ENCODE measurements at regions not wholly inside any gene's neighbourhood (a gene's known extent, or its start where the extent isn't known, plus 50 kb on each side); places are given as distances from the start of the nearest gene placed in this dataset.

DNA sequence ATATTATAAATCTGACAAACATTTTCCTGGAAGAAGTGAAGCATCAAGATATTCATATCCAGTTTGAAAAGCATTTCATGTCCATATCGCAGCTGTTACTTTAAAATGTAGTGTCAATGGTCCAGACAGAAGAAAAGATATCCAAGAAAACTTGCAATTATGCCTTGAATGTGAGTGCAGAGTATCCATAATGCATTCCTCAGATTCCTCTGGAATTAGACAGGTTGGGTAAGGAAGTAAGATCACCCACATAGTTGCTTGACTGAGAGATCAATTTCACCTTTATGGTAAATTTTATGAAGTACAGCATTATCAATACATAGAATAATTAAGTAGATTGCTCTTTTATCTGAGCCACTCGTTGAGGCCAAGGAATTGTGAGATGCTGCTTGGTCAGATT is 327.0 kb upstream of the SLITRK5 start:
- Histone ChIP-seq H3K9me3 (ENCODE audit: control insufficient read depth in 2 of 3, insufficient read depth in 1 of 3, low read length in 3 of 3) (no peaks in the 10 kb centered on the region), H3K4me1 (ENCODE audit: control insufficient read depth in 2 of 3, insufficient read depth in 2 of 3, low read depth in 1 of 3, low read length in 3 of 3) (no peaks in the 10 kb centered on the region), H3K27me3 (ENCODE audit: control insufficient read depth, insufficient read depth, low read length) (no peaks in the 10 kb centered on the region), H3K9ac (ENCODE audit: low read length in 3 of 3) (no peak overlapping the region), H3K4me3 (ENCODE audit: low read length in 3 of 3) (no peak overlapping the region), H3K36me3 (ENCODE audit: control insufficient read depth in 2 of 3, insufficient read depth in 3 of 3, low read length in 3 of 3) (no peaks in the 10 kb centered on the region), H3K27ac (ENCODE audit: low read depth in 2 of 2, low read length in 2 of 2) (no peak overlapping the region)
- TF ChIP-seq, protein P1, sequence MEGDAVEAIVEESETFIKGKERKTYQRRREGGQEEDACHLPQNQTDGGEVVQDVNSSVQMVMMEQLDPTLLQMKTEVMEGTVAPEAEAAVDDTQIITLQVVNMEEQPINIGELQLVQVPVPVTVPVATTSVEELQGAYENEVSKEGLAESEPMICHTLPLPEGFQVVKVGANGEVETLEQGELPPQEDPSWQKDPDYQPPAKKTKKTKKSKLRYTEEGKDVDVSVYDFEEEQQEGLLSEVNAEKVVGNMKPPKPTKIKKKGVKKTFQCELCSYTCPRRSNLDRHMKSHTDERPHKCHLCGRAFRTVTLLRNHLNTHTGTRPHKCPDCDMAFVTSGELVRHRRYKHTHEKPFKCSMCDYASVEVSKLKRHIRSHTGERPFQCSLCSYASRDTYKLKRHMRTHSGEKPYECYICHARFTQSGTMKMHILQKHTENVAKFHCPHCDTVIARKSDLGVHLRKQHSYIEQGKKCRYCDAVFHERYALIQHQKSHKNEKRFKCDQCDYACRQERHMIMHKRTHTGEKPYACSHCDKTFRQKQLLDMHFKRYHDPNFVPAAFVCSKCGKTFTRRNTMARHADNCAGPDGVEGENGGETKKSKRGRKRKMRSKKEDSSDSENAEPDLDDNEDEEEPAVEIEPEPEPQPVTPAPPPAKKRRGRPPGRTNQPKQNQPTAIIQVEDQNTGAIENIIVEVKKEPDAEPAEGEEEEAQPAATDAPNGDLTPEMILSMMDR (IDR thresholded peaks at IDR 0.05; ENCODE audit: borderline replicate concordance, extremely low read depth, insufficient read depth): no peak
- intact Hi-C loops (cut with DNase I): no loop called here
- no peak for DNase-seq
- FAIRE-seq: no peak

DNA sequence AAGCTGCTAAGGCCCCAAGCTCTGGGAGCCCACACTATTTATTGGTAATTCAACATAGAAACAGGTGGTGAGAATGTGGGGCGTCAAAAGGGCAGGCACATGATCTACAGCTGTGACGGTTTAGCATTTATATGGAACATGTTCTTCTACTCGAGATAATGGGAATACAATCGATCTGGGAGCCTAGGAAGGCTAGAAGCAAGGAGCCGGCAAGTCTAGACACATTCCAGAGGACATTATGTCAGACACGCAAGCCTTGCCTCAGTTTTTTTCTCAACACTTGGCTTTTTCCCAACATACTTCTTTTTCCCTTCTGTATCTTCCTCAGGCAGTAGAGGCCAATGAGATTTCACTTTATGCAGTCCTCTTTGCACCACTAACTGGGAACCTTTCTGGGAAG is 315.7 kb upstream of the SLITRK5 start:
- Histone ChIP-seq H3K27ac (ENCODE audit: low read depth in 2 of 2, low read length in 2 of 2) (no peak overlapping the region), H3K9ac (ENCODE audit: low read length in 3 of 3) (no peak overlapping the region), H3K36me3 (ENCODE audit: control insufficient read depth in 2 of 3, insufficient read depth in 3 of 3, low read length in 3 of 3) (no peaks in the 10 kb centered on the region), H3K4me1 (ENCODE audit: control insufficient read depth in 2 of 3, insufficient read depth in 2 of 3, low read depth in 1 of 3, low read length in 3 of 3) (no peaks in the 10 kb centered on the region), H3K27me3 (ENCODE audit: control insufficient read depth, insufficient read depth, low read length) (no peaks in the 10 kb centered on the region), H3K9me3 (ENCODE audit: control insufficient read depth in 2 of 3, insufficient read depth in 1 of 3, low read length in 3 of 3) (no peaks in the 10 kb centered on the region), H3K4me3 (ENCODE audit: low read length in 3 of 3) (no peak overlapping the region)
- TF ChIP-seq, protein P1 (IDR thresholded peaks at IDR 0.05; ENCODE audit: borderline replicate concordance, extremely low read depth, insufficient read depth): no peak
- FAIRE-seq (no peak), DNase-seq (no peak)
- intact Hi-C loops (cut with DNase I): no loop called here

DNA sequence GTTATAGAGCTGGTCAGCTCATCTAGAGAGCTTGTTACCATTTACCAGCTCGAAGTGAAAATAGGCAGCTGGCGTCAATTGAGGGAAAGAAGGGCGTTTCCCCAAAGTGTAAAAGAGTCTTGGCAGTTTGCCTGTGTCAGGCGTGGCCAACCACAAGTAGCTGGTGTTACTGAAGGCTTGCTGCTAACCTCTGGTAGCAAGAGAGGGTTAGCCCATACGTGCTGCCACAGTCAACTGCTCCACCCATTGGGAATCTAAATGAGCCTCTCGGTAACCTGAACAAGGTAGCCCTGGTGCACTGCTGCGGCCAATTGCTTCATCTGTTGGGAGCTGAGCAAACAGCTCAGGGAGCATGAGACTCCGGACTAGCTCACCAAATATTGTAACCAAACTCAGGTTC is 314.9 kb upstream of the SLITRK5 start:
- H3K9ac ChIP-seq (ENCODE audit: low read length in 3 of 3): no peak overlapping the region
- H3K27me3 ChIP-seq (ENCODE audit: control insufficient read depth, insufficient read depth, low read length): no peaks in the 10 kb centered on the region
- H3K36me3 ChIP-seq (ENCODE audit: control insufficient read depth in 2 of 3, insufficient read depth in 3 of 3, low read length in 3 of 3): no peaks in the 10 kb centered on the region
- TF ChIP-seq, protein P1 (IDR thresholded peaks at IDR 0.05; ENCODE audit: borderline replicate concordance, extremely low read depth, insufficient read depth): no peak
- FAIRE-seq: no peak
- H3K4me1 ChIP-seq (ENCODE audit: control insufficient read depth in 2 of 3, insufficient read depth in 2 of 3, low read depth in 1 of 3, low read length in 3 of 3): no peaks in the 10 kb centered on the region
- DNase-seq: no peak
- H3K9me3 ChIP-seq (ENCODE audit: control insufficient read depth in 2 of 3, insufficient read depth in 1 of 3, low read length in 3 of 3): no peaks in the 10 kb centered on the region
- intact Hi-C loops (cut with DNase I): no loop called here
- H3K4me3 ChIP-seq (ENCODE audit: low read length in 3 of 3): no peak overlapping the region
- H3K27ac ChIP-seq (ENCODE audit: low read depth in 2 of 2, low read length in 2 of 2): no peak overlapping the region

DNA sequence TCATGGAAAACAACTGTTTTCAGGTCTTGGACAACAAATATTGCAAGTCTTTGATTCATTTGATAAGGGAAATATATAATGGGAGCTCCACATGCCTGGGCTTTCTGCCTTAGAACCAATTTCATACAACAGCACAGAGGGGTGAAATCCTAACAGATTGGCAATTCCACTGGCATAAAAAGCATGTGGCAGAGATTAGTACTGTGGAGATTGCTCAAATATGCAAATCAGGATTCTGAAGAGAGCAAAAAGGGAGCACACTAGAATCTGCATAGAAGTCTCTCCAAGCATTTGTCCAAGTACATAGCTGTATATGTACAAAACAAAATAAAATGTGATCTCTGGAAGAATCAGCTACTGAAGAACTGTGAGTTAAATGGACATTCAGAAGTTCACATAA is 312.9 kb upstream of the SLITRK5 start:
- intact Hi-C loops (cut with DNase I): no loop called here
- DNase-seq (no peak), FAIRE-seq (no peak)
- Histone ChIP-seq H3K9ac (ENCODE audit: low read length in 3 of 3) (no peak overlapping the region), H3K9me3 (ENCODE audit: control insufficient read depth in 2 of 3, insufficient read depth in 1 of 3, low read length in 3 of 3) (no peaks in the 10 kb centered on the region), H3K4me3 (ENCODE audit: low read length in 3 of 3) (no peak overlapping the region), H3K36me3 (ENCODE audit: control insufficient read depth in 2 of 3, insufficient read depth in 3 of 3, low read length in 3 of 3) (no peaks in the 10 kb centered on the region), H3K27me3 (ENCODE audit: control insufficient read depth, insufficient read depth, low read length) (no peaks in the 10 kb centered on the region), H3K4me1 (ENCODE audit: control insufficient read depth in 2 of 3, insufficient read depth in 2 of 3, low read depth in 1 of 3, low read length in 3 of 3) (no peaks in the 10 kb centered on the region), H3K27ac (ENCODE audit: low read depth in 2 of 2, low read length in 2 of 2) (no peak overlapping the region)
- TF ChIP-seq, protein P1 (IDR thresholded peaks at IDR 0.05; ENCODE audit: borderline replicate concordance, extremely low read depth, insufficient read depth): no peak

Measured in kidney (tissue), 13 donors.